ENCODE measurements at regions not wholly inside any gene's neighbourhood (a gene's known extent, or its start where the extent isn't known, plus 50 kb on each side); places are given as distances from the start of the nearest gene placed in this dataset.

- TF ChIP-seq CTCF (IDR thresholded peaks at IDR 0.05) (no peak), POLR2A (IDR thresholded peaks at IDR 0.05) (no peak)
These were observed 335.7 kb upstream of the RPS23 start for GRCh38 chr5:82613891-82614290.

All from body of pancreas (tissue), 4 donors.